ENCODE measurements at regions not wholly inside any gene's neighbourhood (a gene's known extent, or its start where the extent isn't known, plus 50 kb on each side); places are given as distances from the start of the nearest gene placed in this dataset.

DNA sequence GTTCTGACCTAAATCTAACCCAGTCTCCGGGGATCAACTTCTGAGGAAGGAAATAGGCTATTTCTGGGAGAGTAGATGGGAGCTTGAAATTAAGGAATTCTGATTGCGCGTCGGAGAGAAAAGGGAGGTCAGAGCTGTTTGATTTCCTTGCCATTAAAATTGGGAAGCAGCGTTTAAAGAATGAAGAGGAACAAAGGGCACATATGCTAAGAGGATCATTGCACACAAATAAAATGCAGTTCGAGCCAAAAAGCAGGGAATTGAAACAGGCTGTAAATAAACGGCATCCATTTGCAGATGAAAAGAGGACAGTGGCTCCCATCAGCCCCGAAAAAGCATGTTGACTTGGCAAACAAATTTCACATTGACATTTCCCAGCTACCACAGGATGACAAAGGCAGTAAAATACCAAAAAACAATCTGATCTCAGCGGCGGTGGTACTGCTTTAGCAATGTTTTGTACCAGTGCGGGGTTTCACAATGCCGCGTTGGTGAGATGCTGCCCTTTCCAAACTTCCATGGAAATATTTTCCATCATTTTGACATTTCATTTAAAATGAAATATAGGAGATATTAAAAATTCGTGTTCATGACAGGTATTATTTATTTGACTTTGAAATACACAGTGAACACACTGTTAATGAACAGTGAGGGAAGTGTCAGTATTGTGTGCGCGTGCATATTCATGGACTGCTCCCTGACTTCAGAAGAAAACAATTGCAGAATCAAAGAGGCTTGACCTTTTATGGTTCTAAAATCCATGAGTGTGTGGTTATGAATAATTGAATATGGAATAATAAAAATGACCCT lies 108.8 kb downstream of the SQOR start:
- H3K27me3 ChIP-seq (ENCODE audit: control insufficient read depth in 2 of 2, insufficient read depth in 2 of 2, low read length in 2 of 2), result peaks cover 0 to 2% of the 10 kb centered on the region in 2 donors
- peak overlapping the region in 1 of 2 donors; percentile 2 for H3K27ac ChIP-seq (ENCODE audit: low read depth in 2 of 2, low read length in 2 of 2)
- no peaks in the 10 kb centered on the region for H3K9me3 ChIP-seq (ENCODE audit: control insufficient read depth in 2 of 2, low read length in 2 of 2)
- H3K9ac ChIP-seq (ENCODE audit: low read depth in 1 of 2, low read length in 2 of 2), result no peak overlapping the region
- H3K36me3 ChIP-seq (ENCODE audit: control insufficient read depth in 2 of 2, insufficient read depth in 2 of 2, low read length in 2 of 2), result no peaks in the 10 kb centered on the region
- H3K4me1 ChIP-seq (ENCODE audit: control insufficient read depth in 2 of 2, insufficient read depth in 2 of 2, low read length in 2 of 2), result no peaks in the 10 kb centered on the region
- H3K4me3 ChIP-seq (ENCODE audit: low read length in 2 of 2), result no peak overlapping the region

DNA sequence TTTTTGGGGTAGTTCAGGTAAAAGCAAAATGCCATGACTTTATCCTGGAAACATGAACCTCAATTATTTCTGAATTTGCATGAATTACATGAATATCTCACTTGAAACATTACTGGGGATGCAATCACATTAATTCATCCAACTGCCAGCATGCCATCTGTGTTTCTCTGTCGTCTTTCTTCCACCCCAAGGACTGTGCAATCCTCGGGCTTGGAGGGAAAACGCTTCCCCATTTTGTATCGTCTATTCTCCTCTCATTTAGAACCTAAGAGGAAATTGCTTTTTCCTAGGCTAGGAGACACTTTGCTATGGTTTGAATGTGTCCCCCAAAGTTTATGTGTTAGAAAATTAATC lies 109.4 kb downstream of the SQOR start:
- H3K4me1 ChIP-seq (ENCODE audit: control insufficient read depth in 2 of 2, insufficient read depth in 2 of 2, low read length in 2 of 2), result no peaks in the 10 kb centered on the region
- no peak overlapping the region for H3K27ac ChIP-seq (ENCODE audit: low read depth in 2 of 2, low read length in 2 of 2)
- no peaks in the 10 kb centered on the region for H3K36me3 ChIP-seq (ENCODE audit: control insufficient read depth in 2 of 2, insufficient read depth in 2 of 2, low read length in 2 of 2)
- H3K27me3 ChIP-seq (ENCODE audit: control insufficient read depth in 2 of 2, insufficient read depth in 2 of 2, low read length in 2 of 2), result peaks cover 0 to under 1% of the 10 kb centered on the region in 2 donors
- no peaks in the 10 kb centered on the region for H3K9me3 ChIP-seq (ENCODE audit: control insufficient read depth in 2 of 2, low read length in 2 of 2)
- H3K4me3 ChIP-seq (ENCODE audit: low read length in 2 of 2), result no peak overlapping the region
- H3K9ac ChIP-seq (ENCODE audit: low read depth in 1 of 2, low read length in 2 of 2), result no peak overlapping the region

DNA sequence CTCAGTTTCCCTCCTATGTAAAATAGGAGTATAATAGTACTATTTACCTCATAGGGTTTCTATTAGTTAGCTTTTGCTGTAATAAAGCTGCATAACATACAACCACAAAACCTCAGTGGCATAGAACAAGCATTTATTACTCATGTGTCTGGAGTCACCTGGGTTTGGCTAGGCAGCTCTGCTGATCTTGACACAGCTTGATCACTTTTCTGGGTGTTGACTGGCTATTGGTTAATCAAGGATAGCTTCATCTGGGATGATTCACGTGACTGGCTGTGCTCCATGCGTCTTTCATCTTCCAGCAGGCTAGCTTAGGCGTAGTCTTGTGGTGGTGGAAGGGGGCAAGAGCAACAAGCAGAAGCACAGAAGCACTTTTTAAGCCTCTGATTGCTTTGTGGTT lies 112.6 kb downstream of the SQOR start:
- H3K9me3 ChIP-seq (ENCODE audit: control insufficient read depth in 2 of 2, low read length in 2 of 2), result no peaks in the 10 kb centered on the region
- H3K27ac ChIP-seq (ENCODE audit: low read depth in 2 of 2, low read length in 2 of 2), result no peak overlapping the region
- H3K36me3 ChIP-seq (ENCODE audit: control insufficient read depth in 2 of 2, insufficient read depth in 2 of 2, low read length in 2 of 2), result no peaks in the 10 kb centered on the region
- H3K9ac ChIP-seq (ENCODE audit: low read depth in 1 of 2, low read length in 2 of 2), result no peak overlapping the region
- H3K27me3 ChIP-seq (ENCODE audit: control insufficient read depth in 2 of 2, insufficient read depth in 2 of 2, low read length in 2 of 2), result no peaks in the 10 kb centered on the region
- no peak overlapping the region for H3K4me3 ChIP-seq (ENCODE audit: low read length in 2 of 2)
- H3K4me1 ChIP-seq (ENCODE audit: control insufficient read depth in 2 of 2, insufficient read depth in 2 of 2, low read length in 2 of 2), result no peaks in the 10 kb centered on the region

DNA sequence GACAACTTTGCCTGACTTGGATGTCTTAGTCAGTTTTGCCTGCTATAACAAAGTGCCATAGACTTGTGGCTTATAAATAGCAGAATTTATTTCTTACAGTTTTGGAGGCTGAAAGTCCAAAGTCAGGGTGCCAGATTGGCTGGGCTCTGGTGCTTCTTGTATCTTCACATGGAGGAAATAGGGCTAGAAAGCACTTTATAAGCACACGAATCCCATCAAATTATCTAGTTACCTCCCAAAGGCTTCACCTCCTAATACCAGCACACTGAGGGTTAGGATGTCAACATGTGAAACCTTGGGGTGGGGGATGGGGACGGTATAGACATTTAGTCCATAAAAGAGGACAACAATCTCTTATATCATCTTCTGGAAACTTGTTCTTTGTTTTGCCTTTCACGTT lies 116.8 kb downstream of the SQOR start:
- no peaks in the 10 kb centered on the region for H3K27me3 ChIP-seq (ENCODE audit: control insufficient read depth in 2 of 2, insufficient read depth in 2 of 2, low read length in 2 of 2)
- H3K4me3 ChIP-seq (ENCODE audit: low read length in 2 of 2), result no peak overlapping the region
- no peaks in the 10 kb centered on the region for H3K36me3 ChIP-seq (ENCODE audit: control insufficient read depth in 2 of 2, insufficient read depth in 2 of 2, low read length in 2 of 2)
- H3K27ac ChIP-seq (ENCODE audit: low read depth in 2 of 2, low read length in 2 of 2), result no peak overlapping the region
- no peaks in the 10 kb centered on the region for H3K4me1 ChIP-seq (ENCODE audit: control insufficient read depth in 2 of 2, insufficient read depth in 2 of 2, low read length in 2 of 2)
- H3K9ac ChIP-seq (ENCODE audit: low read depth in 1 of 2, low read length in 2 of 2), result no peak overlapping the region
- H3K9me3 ChIP-seq (ENCODE audit: control insufficient read depth in 2 of 2, low read length in 2 of 2), result no peaks in the 10 kb centered on the region

DNA sequence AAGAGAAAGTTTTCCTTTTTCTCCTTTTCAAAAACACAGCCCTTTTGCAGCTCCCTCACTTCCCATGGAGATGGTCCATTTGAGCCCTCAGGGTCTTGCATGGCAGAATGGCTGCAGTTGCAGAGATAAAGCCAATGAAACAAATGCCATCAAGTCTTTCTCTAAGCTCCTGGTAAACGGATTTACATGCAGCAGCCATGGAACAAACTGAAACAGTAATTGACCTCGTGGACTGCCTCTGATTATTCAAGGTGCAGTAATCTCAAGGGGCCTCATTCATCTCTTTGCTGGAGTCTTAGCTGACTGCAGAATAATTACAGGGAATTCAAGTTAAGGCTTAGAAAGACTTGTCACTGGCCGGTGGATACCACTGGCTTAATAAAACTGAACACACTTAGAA lies 125.1 kb downstream of the SQOR start:
- H3K36me3 ChIP-seq (ENCODE audit: control insufficient read depth in 2 of 2, insufficient read depth in 2 of 2, low read length in 2 of 2), result no peaks in the 10 kb centered on the region
- H3K9me3 ChIP-seq (ENCODE audit: control insufficient read depth in 2 of 2, low read length in 2 of 2), result no peaks in the 10 kb centered on the region
- H3K27me3 ChIP-seq (ENCODE audit: control insufficient read depth in 2 of 2, insufficient read depth in 2 of 2, low read length in 2 of 2), result no peaks in the 10 kb centered on the region
- H3K9ac ChIP-seq (ENCODE audit: low read depth in 1 of 2, low read length in 2 of 2), result no peak overlapping the region
- H3K4me3 ChIP-seq (ENCODE audit: low read length in 2 of 2), result no peak overlapping the region
- no peak overlapping the region for H3K27ac ChIP-seq (ENCODE audit: low read depth in 2 of 2, low read length in 2 of 2)
- no peaks in the 10 kb centered on the region for H3K4me1 ChIP-seq (ENCODE audit: control insufficient read depth in 2 of 2, insufficient read depth in 2 of 2, low read length in 2 of 2)

DNA sequence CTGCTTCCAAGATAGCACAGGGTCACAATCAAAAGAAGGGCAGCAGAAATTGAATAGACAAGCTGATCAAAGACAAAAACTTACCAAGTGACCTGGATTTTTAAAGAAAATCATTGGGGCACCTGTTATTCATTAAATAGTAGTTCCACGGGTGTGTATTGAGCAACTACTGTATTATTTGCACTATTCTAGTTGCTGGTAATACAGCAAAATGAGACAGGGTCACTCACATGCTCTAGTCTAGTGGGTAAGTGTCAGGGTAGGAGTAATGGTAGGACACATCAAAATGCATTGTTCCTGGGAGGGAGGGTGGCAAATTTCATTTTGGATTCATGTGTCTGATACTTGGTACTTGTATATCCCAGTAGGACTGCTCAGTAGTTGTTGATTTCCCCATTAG lies 127.9 kb downstream of the SQOR start:
- no peak overlapping the region for H3K27ac ChIP-seq (ENCODE audit: low read depth in 2 of 2, low read length in 2 of 2)
- no peak overlapping the region for H3K9ac ChIP-seq (ENCODE audit: low read depth in 1 of 2, low read length in 2 of 2)
- H3K36me3 ChIP-seq (ENCODE audit: control insufficient read depth in 2 of 2, insufficient read depth in 2 of 2, low read length in 2 of 2), result no peaks in the 10 kb centered on the region
- H3K4me3 ChIP-seq (ENCODE audit: low read length in 2 of 2), result no peak overlapping the region
- no peaks in the 10 kb centered on the region for H3K27me3 ChIP-seq (ENCODE audit: control insufficient read depth in 2 of 2, insufficient read depth in 2 of 2, low read length in 2 of 2)
- no peaks in the 10 kb centered on the region for H3K4me1 ChIP-seq (ENCODE audit: control insufficient read depth in 2 of 2, insufficient read depth in 2 of 2, low read length in 2 of 2)
- no peaks in the 10 kb centered on the region for H3K9me3 ChIP-seq (ENCODE audit: control insufficient read depth in 2 of 2, low read length in 2 of 2)

DNA sequence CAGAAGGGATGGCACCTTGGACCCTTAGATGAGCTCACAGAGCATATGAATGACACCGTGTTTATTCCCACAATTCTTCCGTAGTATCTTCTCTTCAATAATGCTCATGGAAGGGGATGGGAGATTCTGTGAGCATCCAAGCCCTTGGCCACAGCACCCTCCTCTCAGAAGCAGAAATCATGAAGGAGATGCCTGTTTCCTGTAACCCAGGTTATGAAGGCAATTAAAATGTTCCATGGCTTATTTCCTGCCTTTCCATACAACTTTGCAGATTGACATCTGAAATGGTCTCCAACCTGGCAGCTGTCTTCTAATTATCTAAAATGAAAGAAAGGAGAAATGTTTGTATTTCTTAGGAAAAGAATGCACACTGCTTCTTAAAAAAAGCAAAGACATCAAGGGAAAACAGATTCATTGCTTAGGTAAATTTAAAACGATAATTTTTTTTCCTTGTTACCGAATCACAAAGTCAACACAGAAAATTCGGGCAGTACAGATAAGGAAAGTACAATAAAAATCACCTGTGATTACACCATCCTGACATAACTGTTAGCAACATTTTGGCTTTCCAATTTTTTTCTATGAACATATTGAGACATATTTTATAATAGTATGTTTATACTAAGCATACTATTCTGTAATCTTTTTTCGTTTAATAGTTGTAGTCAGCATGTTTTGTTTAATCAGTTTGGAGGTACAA lies 128.5 kb downstream of the SQOR start:
- H3K27ac ChIP-seq (ENCODE audit: low read depth in 2 of 2, low read length in 2 of 2), result no peak overlapping the region
- H3K9ac ChIP-seq (ENCODE audit: low read depth in 1 of 2, low read length in 2 of 2), result no peak overlapping the region
- no peak overlapping the region for H3K4me3 ChIP-seq (ENCODE audit: low read length in 2 of 2)
- H3K27me3 ChIP-seq (ENCODE audit: control insufficient read depth in 2 of 2, insufficient read depth in 2 of 2, low read length in 2 of 2), result no peaks in the 10 kb centered on the region
- no peaks in the 10 kb centered on the region for H3K9me3 ChIP-seq (ENCODE audit: control insufficient read depth in 2 of 2, low read length in 2 of 2)
- no peaks in the 10 kb centered on the region for H3K36me3 ChIP-seq (ENCODE audit: control insufficient read depth in 2 of 2, insufficient read depth in 2 of 2, low read length in 2 of 2)
- H3K4me1 ChIP-seq (ENCODE audit: control insufficient read depth in 2 of 2, insufficient read depth in 2 of 2, low read length in 2 of 2), result no peaks in the 10 kb centered on the region

DNA sequence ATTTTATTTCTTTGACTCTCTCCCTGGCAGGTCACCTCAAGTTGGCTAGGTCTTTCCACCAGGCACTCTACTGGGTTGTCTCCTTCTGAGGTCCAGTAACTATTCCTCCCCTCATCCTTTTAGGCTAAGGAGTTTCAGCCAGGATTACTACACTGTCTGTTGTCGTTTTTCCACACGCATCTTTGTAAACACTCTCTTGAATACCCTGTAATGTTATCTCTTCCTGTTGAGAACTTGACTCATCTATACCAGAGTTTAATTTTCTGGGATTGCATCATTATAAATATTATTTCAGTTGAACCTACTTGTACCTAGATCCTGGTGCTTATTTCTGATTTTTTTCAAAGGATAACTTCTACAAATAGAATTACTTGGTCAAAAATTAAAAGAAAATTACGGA lies 138.3 kb downstream of the SQOR start:
- Histone ChIP-seq H3K27me3 (ENCODE audit: control insufficient read depth in 2 of 2, insufficient read depth in 2 of 2, low read length in 2 of 2) (peaks cover 0 to 4% of the 10 kb centered on the region in 2 donors), H3K9me3 (ENCODE audit: control insufficient read depth in 2 of 2, low read length in 2 of 2) (no peaks in the 10 kb centered on the region), H3K4me3 (ENCODE audit: low read length in 2 of 2) (no peak overlapping the region), H3K4me1 (ENCODE audit: control insufficient read depth in 2 of 2, insufficient read depth in 2 of 2, low read length in 2 of 2) (no peaks in the 10 kb centered on the region), H3K27ac (ENCODE audit: low read depth in 2 of 2, low read length in 2 of 2) (no peak overlapping the region), H3K9ac (ENCODE audit: low read depth in 1 of 2, low read length in 2 of 2) (no peak overlapping the region), H3K36me3 (ENCODE audit: control insufficient read depth in 2 of 2, insufficient read depth in 2 of 2, low read length in 2 of 2) (no peaks in the 10 kb centered on the region)

DNA sequence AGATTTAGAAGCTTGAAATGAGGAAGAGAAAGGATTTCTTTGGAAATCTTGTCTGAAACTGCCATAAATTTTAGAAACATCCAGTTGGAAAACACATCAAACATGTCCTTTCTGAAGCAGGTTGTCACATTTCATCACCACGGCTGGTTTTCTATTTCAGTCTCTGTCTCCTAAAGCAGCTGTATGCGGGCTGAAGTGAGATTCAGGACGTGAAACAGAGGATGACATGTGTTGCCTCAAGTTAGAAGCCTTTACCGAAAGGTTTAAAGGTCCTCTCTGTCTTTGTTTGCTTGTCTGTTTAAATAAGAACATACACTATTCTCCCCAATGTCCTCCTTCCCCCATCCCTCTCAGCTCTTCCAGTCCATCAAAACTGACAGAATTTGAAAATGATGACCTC lies 141.9 kb downstream of the SQOR start:
- peaks cover 0 to 4% of the 10 kb centered on the region in 2 donors for H3K27me3 ChIP-seq (ENCODE audit: control insufficient read depth in 2 of 2, insufficient read depth in 2 of 2, low read length in 2 of 2)
- H3K36me3 ChIP-seq (ENCODE audit: control insufficient read depth in 2 of 2, insufficient read depth in 2 of 2, low read length in 2 of 2), result no peaks in the 10 kb centered on the region
- no peak overlapping the region for H3K27ac ChIP-seq (ENCODE audit: low read depth in 2 of 2, low read length in 2 of 2)
- H3K9me3 ChIP-seq (ENCODE audit: control insufficient read depth in 2 of 2, low read length in 2 of 2), result no peaks in the 10 kb centered on the region
- H3K4me1 ChIP-seq (ENCODE audit: control insufficient read depth in 2 of 2, insufficient read depth in 2 of 2, low read length in 2 of 2), result no peaks in the 10 kb centered on the region
- no peak overlapping the region for H3K9ac ChIP-seq (ENCODE audit: low read depth in 1 of 2, low read length in 2 of 2)
- no peak overlapping the region for H3K4me3 ChIP-seq (ENCODE audit: low read length in 2 of 2)

DNA sequence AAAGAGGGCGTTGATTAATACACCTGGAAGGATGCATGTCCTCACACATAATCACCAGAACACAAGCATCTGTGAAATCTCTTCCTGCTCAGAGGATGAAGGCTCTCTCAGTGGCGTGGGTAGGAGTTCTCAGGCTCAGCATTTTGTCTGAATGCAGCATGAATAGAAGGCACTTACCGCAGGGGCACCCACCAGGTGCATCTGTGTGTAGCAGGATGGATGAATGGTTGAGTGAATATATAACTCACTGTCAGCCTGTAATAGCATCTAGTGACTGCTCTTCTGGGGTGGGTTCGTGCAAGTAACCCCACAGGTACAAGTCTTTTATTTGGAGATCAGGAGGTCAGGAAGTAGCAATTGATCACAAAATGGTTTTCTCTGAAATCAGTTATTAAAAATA lies 143.0 kb downstream of the SQOR start:
- H3K9ac ChIP-seq (ENCODE audit: low read depth in 1 of 2, low read length in 2 of 2), result no peak overlapping the region
- H3K4me1 ChIP-seq (ENCODE audit: control insufficient read depth in 2 of 2, insufficient read depth in 2 of 2, low read length in 2 of 2), result no peaks in the 10 kb centered on the region
- no peak overlapping the region for H3K27ac ChIP-seq (ENCODE audit: low read depth in 2 of 2, low read length in 2 of 2)
- no peaks in the 10 kb centered on the region for H3K27me3 ChIP-seq (ENCODE audit: control insufficient read depth in 2 of 2, insufficient read depth in 2 of 2, low read length in 2 of 2)
- H3K36me3 ChIP-seq (ENCODE audit: control insufficient read depth in 2 of 2, insufficient read depth in 2 of 2, low read length in 2 of 2), result no peaks in the 10 kb centered on the region
- H3K4me3 ChIP-seq (ENCODE audit: low read length in 2 of 2), result no peak overlapping the region
- no peaks in the 10 kb centered on the region for H3K9me3 ChIP-seq (ENCODE audit: control insufficient read depth in 2 of 2, low read length in 2 of 2)
